K562 (cell line): ENCODE measurements at regions not wholly inside any gene's neighbourhood (a gene's known extent, or its start where the extent isn't known, plus 50 kb on each side); places are given as distances from the start of the nearest gene placed in this dataset.

Source experiments
- ATAC-seq: fragments of 200-7000 bp; cut with Tn5 transposase; 3 replicates; pipeline ENCODE4 v1.9.1; 2020; ENCODE audit warnings: moderate library complexity
- BruUV-seq: library from RNA; stranded (reverse); fragments of 400-500 nt; replicated peaks from 2 replicates; lab custom pipeline; 2021; lab: Mats Ljungman, UMichigan
- CTCF ChIA-PET: fragments of 300-600 bp; formaldehyde crosslinking; extraction: SDS; loops from one replicate; lab custom pipeline; 2021; ENCODE audit warnings: low intra/inter-chr PET ratio; lab: Yijun Ruan, JAX
- POLR2A ChIA-PET: fragments of 300-600, 350-650 bp; sonication (Branson Sonifier 250); formaldehyde crosslinking; extraction: SDS; loops from one replicate; lab custom pipeline; 2021; ENCODE audit warnings: antibody characterized with exemption, inconsistent platforms; lab: Yijun Ruan, JAX
- DNase-seq, 4 experiments: peaks; one replicate each; pipeline versions ENCODE4 v3.0.0 to v3.0.0-alpha.2; 2011 to 2018; ENCODE audit warnings: low spot score in 3 of 4, mixed read lengths in 3 of 4; ENCODE audit errors: extremely low read depth in 1 of 4
- FAIRE-seq: peaks from 2 replicates; lab custom pipeline; 2011; peaks lifted over from hg19 to GRCh38; lab: Jason Lieb, UNC
- H2AFZ ChIP-seq: 2 replicates; pipeline ENCODE4 v1.6.0; 2011; ENCODE audit warnings: low read depth, low read length, control low read depth, inconsistent platforms
- H3K27ac ChIP-seq: fragments of 200-600 bp; 3 replicates; pipeline ENCODE4 v1.8.0; 2011; ENCODE audit warnings: low read depth, mild to moderate bottlenecking, control low read depth, inconsistent platforms, low read length, moderate library complexity, mixed read lengths; ENCODE audit errors: extremely low read depth
- H3K27me3 ChIP-seq, 2 experiments: fragments of 300-600 bp in 1 of 2; 2 replicates in 1 of 2; 3 replicates in 1 of 2; pipeline versions ENCODE4 v1.6.0 to v1.8.0; 2011; ENCODE audit warnings: inconsistent platforms in 2 of 2, low read length in 2 of 2, mild to moderate bottlenecking in 1 of 2, mixed read lengths in 1 of 2, moderate library complexity in 1 of 2; ENCODE audit not compliant: control insufficient read depth in 2 of 2, insufficient read depth in 2 of 2
- H3K36me3 ChIP-seq: fragments of 300-600 bp; 3 replicates; pipeline ENCODE4 v1.8.0; 2011; ENCODE audit warnings: mild to moderate bottlenecking, low read length, inconsistent platforms; ENCODE audit not compliant: control insufficient read depth, insufficient read depth
- H3K4me1 ChIP-seq, 2 experiments: fragments of 200-600 bp in 1 of 2; replicated peaks in 1 of 2; 2 replicates in 1 of 2; 3 replicates in 1 of 2; pipeline versions ENCODE4 v1.5.1 to v1.8.0; 2011; ENCODE audit warnings: inconsistent platforms in 2 of 2, low read length in 2 of 2, mild to moderate bottlenecking in 1 of 2, mixed read lengths in 1 of 2, moderate library complexity in 1 of 2; ENCODE audit not compliant: control insufficient read depth in 2 of 2, insufficient read depth in 2 of 2
- H3K4me2 ChIP-seq: 2 replicates; pipeline ENCODE4 v1.6.1; 2011; ENCODE audit warnings: low read length, control low read depth, inconsistent platforms, mixed read lengths; ENCODE audit not compliant: insufficient read depth
- H3K4me3 ChIP-seq: fragments of 200-600 bp; sonication (generic), shearing (Covaris generic); 2 replicates; pipeline ENCODE4 v1.5.1; 2016; ENCODE audit warnings: control low read depth, inconsistent platforms
- H3K79me2 ChIP-seq: fragments of 200-600 bp; 3 replicates; pipeline ENCODE4 v1.8.0; 2011; ENCODE audit warnings: low read length, inconsistent platforms; ENCODE audit not compliant: control insufficient read depth, insufficient read depth
- H3K9ac ChIP-seq, 2 experiments: 2 replicates each; pipeline versions ENCODE4 v1.6.0 to v1.6.1; 2011; ENCODE audit warnings: low read depth in 2 of 2, low read length in 2 of 2, control low read depth in 1 of 2, inconsistent platforms in 1 of 2, mild to moderate bottlenecking in 1 of 2, mixed read lengths in 1 of 2; ENCODE audit not compliant: insufficient read depth in 1 of 2
- H3K9me1 ChIP-seq: one replicate; pipeline ENCODE4 v1.6.0; 2011; ENCODE audit warnings: inconsistent platforms, mild to moderate bottlenecking, low read length, moderate library complexity; ENCODE audit not compliant: control insufficient read depth, insufficient read depth
- H3K9me3 ChIP-seq: replicated peaks from 2 replicates; pipeline ENCODE4 v1.5.1; 2011; ENCODE audit warnings: low read depth, low read length, inconsistent platforms; ENCODE audit not compliant: control insufficient read depth, insufficient read depth
- H4K20me1 ChIP-seq: replicated peaks from 2 replicates; pipeline ENCODE4 v1.6.1; 2011; ENCODE audit warnings: low read length, inconsistent platforms, mixed read lengths; ENCODE audit not compliant: control insufficient read depth, insufficient read depth
- DEAF1 ChIP-seq: fragments of 450-650 bp; formaldehyde crosslinking; IDR thresholded peaks from 2 replicates; pipeline ENCODE4 v1.4.0; 2020; ENCODE audit warnings: mild to moderate bottlenecking, moderate library complexity
- HNRNPL ChIP-seq: fragments of 200-400 bp; formaldehyde crosslinking; IDR thresholded peaks from 2 replicates; pipeline ENCODE4 v1.6.1; 2017; ENCODE audit warnings: low read depth, mild to moderate bottlenecking, low read length
- MXD1 ChIP-seq: fragments of 250-450 bp; sonication (Bioruptor Pico); IDR thresholded peaks from 2 replicates; pipeline ENCODE4 v1.8.0; 2021; ENCODE audit warnings: borderline replicate concordance, mild to moderate bottlenecking, moderate library complexity; ENCODE audit not compliant: poor library complexity, severe bottlenecking
- RFX7 ChIP-seq: fragments of 250-450 bp; sonication (Bioruptor Pico); IDR thresholded peaks from 2 replicates; pipeline ENCODE4 v1.5.1; 2021; ENCODE audit warnings: mild to moderate bottlenecking
- SIRT6 ChIP-seq: IDR thresholded peaks from one replicate; pipeline ENCODE4 v1.6.1; 2012; ENCODE audit warnings: low read depth, mild to moderate bottlenecking, control low read depth, inconsistent platforms, low read length, moderate library complexity
- ZC3H8 ChIP-seq: fragments of 450-650 bp; IDR thresholded peaks from 2 replicates; pipeline ENCODE4 v1.6.1; 2017
- ZNF668 ChIP-seq: fragments of 250-450 bp; sonication (Bioruptor Pico); IDR thresholded peaks from 2 replicates; pipeline ENCODE4 v1.8.0; 2022; ENCODE audit warnings: mild to moderate bottlenecking, inconsistent platforms
- WGBS: fragments of 100-300 bp; shearing (Covaris generic); methylation state at CpG from one replicate; pipeline ENCODE4 v1.1.6; 2016; ENCODE audit warnings: low coverage, mixed read lengths; ENCODE audit not compliant: insufficient coverage; ENCODE audit errors: missing lambda C conversion rate; 5-methylcytosine and 5-hydroxymethylcytosine counted together
- in situ Hi-C: fragments of 300-500 bp; cut with MboI; formaldehyde crosslinking; loops from 4 replicates; pipeline ENCODE4 v1.15.0; 2018; ENCODE audit warnings: inconsistent platforms, mixed read lengths
- intact Hi-C: fragments of 100-400 bp; cut with micrococcal nuclease; formaldehyde crosslinking; loops from 2 replicates; pipeline ENCODE4 v1.14.2; 2022

GRCh38 chr17:5980941-5981340 lies 89.2 kb upstream of the WSCD1 start:
- peaks cover 0 to 9% of the 10 kb centered on the region in 2 experiments; a peak in 1 of 5 replicates for H3K27me3 ChIP-seq

More at GRCh38 chr17:5980941-5981340, 89.2 kb upstream of the WSCD1 start:
- H3K4me1 ChIP-seq, result no peaks in the 10 kb centered on the region
- H4K20me1 ChIP-seq, result no peaks in the 10 kb centered on the region
- no peak overlapping the region for H3K4me2 ChIP-seq
- no TSS peak for BruUV-seq
- no peaks in the 10 kb centered on the region for H3K9me3 ChIP-seq
- POLR2A ChIA-PET, result no interaction called here
- no peaks in the 10 kb centered on the region for H3K36me3 ChIP-seq
- CTCF ChIA-PET, result no interaction called here
- FAIRE-seq, result no peak
- no peak for DNase-seq
- WGBS, result 0% methylated on average over 6 of the region's 6 CpGs
- intact Hi-C loops (no loop called here), in situ Hi-C loops (no loop called here)
- no peaks in the 10 kb centered on the region for H3K79me2 ChIP-seq
- no peak for TF ChIP-seq HNRNPL
- no peak for TF ChIP-seq SIRT6
- TF ChIP-seq MXD1, result no peak
- no peak for TF ChIP-seq ZC3H8
- no peak for TF ChIP-seq RFX7 (CRISPR knock-in tag)
- no peak for TF ChIP-seq ZNF668 (CRISPR knock-in tag)
- no peak for TF ChIP-seq DEAF1 (CRISPR knock-in tag)
- no peak overlapping the region for H3K9ac ChIP-seq
- H3K9me1 ChIP-seq, result no peaks in the 10 kb centered on the region
- H2AFZ ChIP-seq, result no peak overlapping the region
- no peak for ATAC-seq
- no peak overlapping the region for H3K27ac ChIP-seq
- H3K4me3 ChIP-seq, result no peak overlapping the region
